ENCODE measurements at regions not wholly inside any gene's neighbourhood (a gene's known extent, or its start where the extent isn't known, plus 50 kb on each side); places are given as distances from the start of the nearest gene placed in this dataset.

DNA sequence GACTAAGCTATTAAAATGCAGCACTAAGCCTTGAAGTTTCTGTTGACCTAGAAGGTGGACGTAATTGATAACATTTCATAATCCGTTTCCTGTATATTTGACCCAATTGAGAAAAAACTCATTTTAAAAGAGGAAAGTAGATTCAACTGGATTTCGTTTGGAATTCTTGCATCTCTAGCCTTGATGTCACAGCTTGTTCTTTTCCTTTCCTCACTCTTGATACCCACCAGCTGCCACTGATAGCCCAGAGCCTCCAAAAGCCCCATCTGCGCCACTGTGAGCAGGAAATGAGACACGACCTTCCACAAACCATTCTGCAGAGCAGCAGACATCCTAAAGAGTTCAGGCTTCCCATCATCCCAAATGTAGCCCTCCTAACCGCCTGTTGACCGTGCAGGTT is 61.8 kb downstream of the FOXB1 start:
- no peaks in the 10 kb centered on the region for H3K79me1 ChIP-seq (ENCODE audit: low read length)
- no peak overlapping the region for H4K91ac ChIP-seq (ENCODE audit: low read depth, low read length)
- H2BK12ac ChIP-seq (ENCODE audit: low read length), result no peak overlapping the region
- peaks cover 6% of the 10 kb centered on the region for H3K9me3 ChIP-seq (ENCODE audit: insufficient read depth, low read depth, low read length)
- H3K79me2 ChIP-seq (ENCODE audit: control insufficient read depth, insufficient read depth, low read length, poor library complexity), result no peaks in the 10 kb centered on the region
- H3K36me3 ChIP-seq (ENCODE audit: control insufficient read depth in 1 of 2, insufficient read depth in 2 of 2, low read length in 2 of 2), result no peaks in the 10 kb centered on the region
- no peak overlapping the region for H4K8ac ChIP-seq (ENCODE audit: low read depth, low read length)
- no peak overlapping the region for H2BK5ac ChIP-seq (ENCODE audit: low read depth, low read length, poor library complexity)
- DNase-seq, result no peak
- WGBS (ENCODE audit: extremely low coverage, insufficient coverage, insufficient read length), result no CpG with 5 or more reads among the region's 7 CpGs
- H3K4ac ChIP-seq (ENCODE audit: low read depth, low read length), result no peak overlapping the region
- H3K14ac ChIP-seq (ENCODE audit: low read length), result no peak overlapping the region
- H3K27ac ChIP-seq (ENCODE audit: low read depth, low read length), result no peak overlapping the region
- H3K4me2 ChIP-seq (ENCODE audit: low read length), result no peak overlapping the region
- no peak overlapping the region for H2AK5ac ChIP-seq (ENCODE audit: low read length)
- no peaks in the 10 kb centered on the region for H3K4me1 ChIP-seq (ENCODE audit: control insufficient read depth in 1 of 2, insufficient read depth in 2 of 2, low read length in 2 of 2)
- H3K18ac ChIP-seq (ENCODE audit: low read length), result no peak overlapping the region
- no peak overlapping the region for H3K9ac ChIP-seq (ENCODE audit: low read length)
- no peak overlapping the region for H3K23ac ChIP-seq (ENCODE audit: low read length)
- no peak overlapping the region for H3K4me3 ChIP-seq (ENCODE audit: low read depth, low read length)
- H3K27me3 ChIP-seq (ENCODE audit: insufficient read depth, low read length), result no peaks in the 10 kb centered on the region
- no peak overlapping the region for H2BK120ac ChIP-seq (ENCODE audit: insufficient read depth, low read length, poor library complexity)
- no peak overlapping the region for H2AFZ ChIP-seq (ENCODE audit: insufficient read depth, low read length, poor library complexity)
- H4K12ac ChIP-seq (ENCODE audit: low read depth, low read length), result no peak overlapping the region

DNA sequence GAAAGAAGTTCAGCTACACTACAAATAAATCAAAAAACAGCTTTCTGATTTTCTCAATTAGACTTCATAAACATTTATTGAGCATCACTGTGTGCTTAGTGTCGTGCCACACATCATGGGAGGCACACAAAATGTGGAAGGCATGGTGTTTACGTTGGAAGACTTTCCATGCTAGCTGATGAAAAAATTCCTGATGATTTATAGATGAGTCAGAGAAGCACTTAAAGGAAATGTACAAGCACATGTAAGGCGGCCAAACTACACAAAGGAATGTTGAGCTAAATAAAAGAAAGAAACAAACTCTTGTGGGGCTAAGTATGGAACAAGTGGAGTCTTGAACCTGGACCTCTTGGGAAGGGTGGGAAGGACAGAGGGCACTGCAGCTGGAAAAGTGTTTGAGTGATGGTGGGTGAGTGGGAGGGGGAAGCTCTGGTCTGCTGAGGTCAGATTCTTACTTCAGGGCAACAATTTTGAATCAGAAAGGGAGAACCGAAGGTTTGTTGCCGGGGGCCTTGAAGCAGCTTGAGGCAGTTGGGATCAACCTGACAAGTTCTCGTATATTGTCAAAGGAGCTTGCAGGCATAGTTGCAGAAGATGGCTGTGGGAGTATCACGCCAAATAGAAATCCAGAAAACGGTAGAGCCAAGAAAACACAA is 66.9 kb downstream of the FOXB1 start:
- Histone ChIP-seq H2AFZ (ENCODE audit: insufficient read depth, low read length, poor library complexity) (no peak overlapping the region), H3K23ac (ENCODE audit: low read length) (no peak overlapping the region), H3K4me1 (ENCODE audit: control insufficient read depth in 1 of 2, insufficient read depth in 2 of 2, low read length in 2 of 2) (no peaks in the 10 kb centered on the region), H3K36me3 (ENCODE audit: control insufficient read depth in 1 of 2, insufficient read depth in 2 of 2, low read length in 2 of 2) (no peaks in the 10 kb centered on the region), H3K79me2 (ENCODE audit: control insufficient read depth, insufficient read depth, low read length, poor library complexity) (no peaks in the 10 kb centered on the region), H3K79me1 (ENCODE audit: low read length) (no peaks in the 10 kb centered on the region), H3K18ac (ENCODE audit: low read length) (no peak overlapping the region), H3K14ac (ENCODE audit: low read length) (no peak overlapping the region), H4K8ac (ENCODE audit: low read depth, low read length) (no peak overlapping the region), H4K91ac (ENCODE audit: low read depth, low read length) (no peak overlapping the region), H3K4ac (ENCODE audit: low read depth, low read length) (no peak overlapping the region), H2AK5ac (ENCODE audit: low read length) (no peak overlapping the region), H3K27ac (ENCODE audit: low read depth, low read length) (no peak overlapping the region), H2BK120ac (ENCODE audit: insufficient read depth, low read length, poor library complexity) (no peak overlapping the region), H3K9ac (ENCODE audit: low read length) (no peak overlapping the region), H3K4me3 (ENCODE audit: low read depth, low read length) (no peak overlapping the region), H3K27me3 (ENCODE audit: insufficient read depth, low read length) (no peaks in the 10 kb centered on the region), H3K9me3 (ENCODE audit: insufficient read depth, low read depth, low read length) (no peaks in the 10 kb centered on the region), H2BK12ac (ENCODE audit: low read length) (no peak overlapping the region), H3K4me2 (ENCODE audit: low read length) (no peak overlapping the region), H4K12ac (ENCODE audit: low read depth, low read length) (no peak overlapping the region), H2BK5ac (ENCODE audit: low read depth, low read length, poor library complexity) (no peak overlapping the region)
- no peak for DNase-seq
- WGBS (ENCODE audit: extremely low coverage, insufficient coverage, insufficient read length), result no CpG with 5 or more reads among the region's 8 CpGs

DNA sequence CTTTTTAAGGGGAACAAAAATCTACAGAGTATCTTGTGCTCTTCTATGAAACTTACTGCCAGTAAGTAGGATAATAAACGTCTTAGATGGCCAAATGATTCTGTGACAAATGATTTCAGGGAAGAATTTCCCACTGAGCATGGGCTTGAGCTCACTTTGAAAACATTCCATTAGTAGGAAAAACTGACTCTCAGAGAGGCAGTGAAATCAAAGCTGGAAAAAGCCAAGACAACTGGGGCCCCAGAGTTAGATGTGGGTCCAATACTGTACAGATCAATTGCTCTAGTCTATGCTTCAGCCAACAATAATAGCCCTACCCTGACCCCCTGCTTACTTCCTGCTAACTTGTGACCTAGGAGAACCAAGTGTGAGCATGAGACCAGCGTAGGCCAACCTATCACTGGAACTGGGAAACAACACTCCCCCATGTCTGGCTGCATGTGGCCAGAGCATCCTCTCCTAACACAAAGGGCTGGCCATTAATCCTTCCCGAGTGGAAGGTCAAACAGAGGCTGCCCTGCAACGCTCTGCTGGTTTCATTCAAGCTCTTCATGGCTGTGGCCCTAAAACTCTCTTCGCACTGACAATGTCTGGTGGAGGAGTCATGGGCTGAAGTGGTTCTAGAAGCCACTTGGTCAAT is 68.8 kb downstream of the FOXB1 start:
- H3K36me3 ChIP-seq (ENCODE audit: control insufficient read depth in 1 of 2, insufficient read depth in 2 of 2, low read length in 2 of 2), result no peaks in the 10 kb centered on the region
- no peak overlapping the region for H2BK5ac ChIP-seq (ENCODE audit: low read depth, low read length, poor library complexity)
- no peaks in the 10 kb centered on the region for H3K9me3 ChIP-seq (ENCODE audit: insufficient read depth, low read depth, low read length)
- no peak overlapping the region for H3K4me3 ChIP-seq (ENCODE audit: low read depth, low read length)
- H4K12ac ChIP-seq (ENCODE audit: low read depth, low read length), result no peak overlapping the region
- no peak overlapping the region for H3K27ac ChIP-seq (ENCODE audit: low read depth, low read length)
- no peak overlapping the region for H2BK120ac ChIP-seq (ENCODE audit: insufficient read depth, low read length, poor library complexity)
- no peak overlapping the region for H2AK5ac ChIP-seq (ENCODE audit: low read length)
- H3K4me2 ChIP-seq (ENCODE audit: low read length), result no peak overlapping the region
- DNase-seq, result no peak
- no peaks in the 10 kb centered on the region for H3K79me1 ChIP-seq (ENCODE audit: low read length)
- H3K23ac ChIP-seq (ENCODE audit: low read length), result no peak overlapping the region
- no peak overlapping the region for H2AFZ ChIP-seq (ENCODE audit: insufficient read depth, low read length, poor library complexity)
- no peak overlapping the region for H2BK12ac ChIP-seq (ENCODE audit: low read length)
- no peak overlapping the region for H3K4ac ChIP-seq (ENCODE audit: low read depth, low read length)
- H3K14ac ChIP-seq (ENCODE audit: low read length), result no peak overlapping the region
- no peak overlapping the region for H4K91ac ChIP-seq (ENCODE audit: low read depth, low read length)
- H3K79me2 ChIP-seq (ENCODE audit: control insufficient read depth, insufficient read depth, low read length, poor library complexity), result no peaks in the 10 kb centered on the region
- no peak overlapping the region for H4K8ac ChIP-seq (ENCODE audit: low read depth, low read length)
- H3K27me3 ChIP-seq (ENCODE audit: insufficient read depth, low read length), result no peaks in the 10 kb centered on the region
- no peak overlapping the region for H3K18ac ChIP-seq (ENCODE audit: low read length)
- no peak overlapping the region for H3K9ac ChIP-seq (ENCODE audit: low read length)
- WGBS (ENCODE audit: extremely low coverage, insufficient coverage, insufficient read length), result no CpG with 5 or more reads among the region's 5 CpGs
- peaks cover 0 to 2% of the 10 kb centered on the region in 2 experiments for H3K4me1 ChIP-seq (ENCODE audit: control insufficient read depth in 1 of 2, insufficient read depth in 2 of 2, low read length in 2 of 2)

DNA sequence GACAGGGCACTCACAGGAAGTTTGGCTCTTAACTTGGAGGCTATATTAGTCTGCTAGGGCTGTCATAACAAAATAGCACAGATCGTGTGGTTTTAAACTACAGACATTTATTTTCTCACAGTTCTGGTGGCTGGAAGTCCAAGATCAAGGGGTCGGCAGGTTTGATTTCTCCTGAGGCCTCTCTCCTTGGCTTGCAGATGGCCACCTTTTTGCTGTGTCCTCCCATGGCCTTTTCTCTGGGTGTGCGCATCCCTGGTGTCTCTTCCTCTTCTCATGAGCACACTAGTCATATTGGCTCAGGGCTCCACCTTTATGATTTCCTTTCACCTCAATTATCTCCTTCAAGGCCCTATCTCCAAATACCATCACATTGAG is 69.3 kb downstream of the FOXB1 start:
- Histone ChIP-seq H4K91ac (ENCODE audit: low read depth, low read length) (no peak overlapping the region), H3K79me2 (ENCODE audit: control insufficient read depth, insufficient read depth, low read length, poor library complexity) (no peaks in the 10 kb centered on the region), H3K4ac (ENCODE audit: low read depth, low read length) (no peak overlapping the region), H3K27ac (ENCODE audit: low read depth, low read length) (no peak overlapping the region), H2BK12ac (ENCODE audit: low read length) (no peak overlapping the region), H3K79me1 (ENCODE audit: low read length) (no peaks in the 10 kb centered on the region), H2BK120ac (ENCODE audit: insufficient read depth, low read length, poor library complexity) (no peak overlapping the region), H2AK5ac (ENCODE audit: low read length) (no peak overlapping the region), H4K8ac (ENCODE audit: low read depth, low read length) (no peak overlapping the region), H3K23ac (ENCODE audit: low read length) (no peak overlapping the region), H3K9ac (ENCODE audit: low read length) (no peak overlapping the region), H3K9me3 (ENCODE audit: insufficient read depth, low read depth, low read length) (no peaks in the 10 kb centered on the region), H3K14ac (ENCODE audit: low read length) (no peak overlapping the region), H3K4me2 (ENCODE audit: low read length) (no peak overlapping the region), H3K4me3 (ENCODE audit: low read depth, low read length) (no peak overlapping the region), H2AFZ (ENCODE audit: insufficient read depth, low read length, poor library complexity) (no peak overlapping the region), H3K18ac (ENCODE audit: low read length) (no peak overlapping the region), H3K27me3 (ENCODE audit: insufficient read depth, low read length) (no peaks in the 10 kb centered on the region), H3K4me1 (ENCODE audit: control insufficient read depth in 1 of 2, insufficient read depth in 2 of 2, low read length in 2 of 2) (peaks cover 0 to 2% of the 10 kb centered on the region in 2 experiments), H2BK5ac (ENCODE audit: low read depth, low read length, poor library complexity) (no peak overlapping the region), H4K12ac (ENCODE audit: low read depth, low read length) (no peak overlapping the region), H3K36me3 (ENCODE audit: control insufficient read depth in 1 of 2, insufficient read depth in 2 of 2, low read length in 2 of 2) (no peaks in the 10 kb centered on the region)
- DNase-seq, result no peak
- no CpG with 5 or more reads among the region's 3 CpGs for WGBS (ENCODE audit: extremely low coverage, insufficient coverage, insufficient read length)
